Neural cell (in vitro differentiated cells): ENCODE measurements at regions not wholly inside any gene's neighbourhood (a gene's known extent, or its start where the extent isn't known, plus 50 kb on each side); places are given as distances from the start of the nearest gene placed in this dataset.
A peak's percentile ranks its signal among the peaks of the same experiment; 100 is the strongest.

Experiments used
- H2AFZ ChIP-seq: fragments of 200-600, 300-800 bp; sonication (generic), shearing (Covaris generic); 2 replicates; pipeline ENCODE4 v1.6.0; 2014; ENCODE audit warnings: low read depth, mild to moderate bottlenecking, antibody characterized with exemption, low read length, moderate library complexity
- H3F3A ChIP-seq: fragments of 200-600 bp; shearing (Covaris generic); 2 replicates; pipeline ENCODE4 v1.6.1; 2016; ENCODE audit warnings: mild to moderate bottlenecking, moderate library complexity, mixed read lengths, antibody characterized with exemption, low read length; ENCODE audit not compliant: insufficient read depth, poor library complexity, severe bottlenecking
- H3K27ac ChIP-seq: fragments of 200-600, 300-800 bp; sonication (generic), shearing (Covaris generic); 2 replicates; pipeline ENCODE4 v1.5.1; 2014; ENCODE audit warnings: mild to moderate bottlenecking, low read length, moderate library complexity
- H3K27me3 ChIP-seq: fragments of 300-800, 200-600 bp; sonication (generic), shearing (Covaris generic); 2 replicates; pipeline ENCODE4 v1.6.0; 2014; ENCODE audit warnings: mild to moderate bottlenecking, low read depth, low read length, moderate library complexity; ENCODE audit not compliant: insufficient read depth
- H3K36me3 ChIP-seq: fragments of 300-800, 200-600 bp; sonication (generic), shearing (Covaris generic); 2 replicates; pipeline ENCODE4 v1.5.1; 2014; ENCODE audit warnings: mild to moderate bottlenecking, antibody characterized with exemption, low read length, moderate library complexity; ENCODE audit not compliant: insufficient read depth
- H3K4me2 ChIP-seq: fragments of 300-800, 200-600 bp; sonication (generic), shearing (Covaris generic); 2 replicates; pipeline ENCODE4 v1.6.0; 2014; ENCODE audit warnings: mild to moderate bottlenecking, low read length
- H3K4me3 ChIP-seq: fragments of 300-800, 200-600 bp; sonication (generic), shearing (Covaris generic); 2 replicates; pipeline ENCODE4 v1.5.1; 2014; ENCODE audit warnings: mild to moderate bottlenecking, low read length, moderate library complexity
- H3K79me2 ChIP-seq: fragments of 200-600 bp; shearing (Covaris generic); replicated peaks from 2 replicates; pipeline ENCODE4 v1.6.0; 2014; ENCODE audit warnings: mild to moderate bottlenecking, low read length, moderate library complexity; ENCODE audit not compliant: insufficient read depth
- H3K9ac ChIP-seq: fragments of 300-800, 200-600 bp; sonication (generic), shearing (Covaris generic); 2 replicates; pipeline ENCODE4 v1.6.1; 2016; ENCODE audit warnings: mild to moderate bottlenecking, low read length, mixed read lengths
- H3K9me2 ChIP-seq: fragments of 200-600 bp; shearing (Covaris generic); 2 replicates; pipeline ENCODE4 v1.6.1; 2016; ENCODE audit warnings: mild to moderate bottlenecking, low read length, mixed read lengths; ENCODE audit not compliant: insufficient read depth
- H3K9me3 ChIP-seq: fragments of 200-600, 300-800 bp; sonication (generic), shearing (Covaris generic); 2 replicates; pipeline ENCODE4 v1.6.1; 2016; ENCODE audit warnings: mild to moderate bottlenecking, mixed run types, low read length, moderate library complexity, mixed read lengths
- H4K20me1 ChIP-seq: fragments of 200-600 bp; shearing (Covaris generic); 2 replicates; pipeline ENCODE4 v1.6.1; 2016; ENCODE audit warnings: mild to moderate bottlenecking, mixed run types; ENCODE audit not compliant: insufficient read depth
- EP300 ChIP-seq: fragments of 450-650 bp; conservative IDR thresholded peaks from 2 replicates; pipeline ENCODE4 v1.6.1; 2014; ENCODE audit warnings: antibody characterized with exemption, mild to moderate bottlenecking, moderate library complexity; ENCODE audit not compliant: poor library complexity, severe bottlenecking
- EZH2 ChIP-seq: fragments of 200-600, 300-800 bp; shearing (Covaris generic), sonication (generic); IDR thresholded peaks from 2 replicates; pipeline ENCODE4 v1.6.1; 2014; ENCODE audit warnings: antibody characterized with exemption, low read length, borderline replicate concordance, mild to moderate bottlenecking; ENCODE audit not compliant: insufficient read depth, poor library complexity, severe bottlenecking
- MXI1 ChIP-seq: fragments of 450-650 bp; conservative IDR thresholded peaks from 2 replicates; pipeline ENCODE4 v1.6.1; 2014; ENCODE audit warnings: antibody characterized with exemption, mild to moderate bottlenecking; ENCODE audit not compliant: poor library complexity, severe bottlenecking
- POLR2AphosphoS5 ChIP-seq: IDR thresholded peaks from 2 replicates; pipeline ENCODE4 v1.6.1; 2012
- RAD21 ChIP-seq: fragments of 450-650 bp; conservative IDR thresholded peaks from 2 replicates; pipeline ENCODE4 v1.6.1; 2014; ENCODE audit warnings: antibody characterized with exemption, mild to moderate bottlenecking, moderate library complexity
- SMC3 ChIP-seq: fragments of 450-650 bp; conservative IDR thresholded peaks from 2 replicates; pipeline ENCODE4 v1.6.1; 2014; ENCODE audit warnings: antibody characterized with exemption, mild to moderate bottlenecking, moderate library complexity; ENCODE audit not compliant: poor library complexity
- TF ChIP-seq, protein P1 (sequence below): fragments of 450-650 bp; IDR thresholded peaks from 2 replicates; pipeline ENCODE4 v1.5.1; 2014; ENCODE audit warnings: antibody characterized with exemption, mild to moderate bottlenecking, moderate library complexity; ENCODE audit not compliant: poor library complexity, severe bottlenecking
- TF ChIP-seq, protein P2 (sequence below): IDR thresholded peaks from 2 replicates; pipeline ENCODE4 v1.6.1; 2012; ENCODE audit warnings: borderline replicate concordance

DNA sequence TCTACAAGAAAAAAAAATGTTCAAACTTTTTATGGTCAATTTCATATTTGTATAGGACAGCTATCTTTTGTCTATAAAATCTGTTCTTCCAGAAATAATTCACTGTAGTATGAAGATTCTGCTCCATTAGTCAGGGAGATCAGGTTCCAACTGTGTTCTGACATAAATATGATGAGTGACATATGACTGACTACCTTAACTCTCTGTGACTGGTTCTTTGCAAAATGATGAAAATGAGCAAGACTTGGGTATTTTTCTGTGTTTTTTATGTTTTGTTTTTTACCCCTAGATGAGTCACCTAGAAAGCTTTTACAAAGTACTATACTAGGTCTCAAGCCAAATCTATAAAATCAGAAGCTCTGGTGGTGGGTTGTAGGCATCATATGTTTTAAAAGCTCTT lies 229.6 kb downstream of the MMUT start:
- no peak overlapping the region for H3K4me3 ChIP-seq
- H3K9ac ChIP-seq: no peak overlapping the region
- no peak overlapping the region for H3K27ac ChIP-seq
- no peaks in the 10 kb centered on the region for H3F3A ChIP-seq
- H3K4me2 ChIP-seq: no peak overlapping the region
- H3K79me2 ChIP-seq: no peaks in the 10 kb centered on the region
- H3K9me2 ChIP-seq: no peaks in the 10 kb centered on the region
- no peak overlapping the region for H2AFZ ChIP-seq
- TF ChIP-seq EP300: peak; percentile 63
- TF ChIP-seq MXI1: no peak
- peak; percentile 14 for TF ChIP-seq POLR2AphosphoS5
- H3K9me3 ChIP-seq: no peaks in the 10 kb centered on the region
- no peaks in the 10 kb centered on the region for H3K36me3 ChIP-seq
- no peaks in the 10 kb centered on the region for H4K20me1 ChIP-seq
- H3K27me3 ChIP-seq: no peaks in the 10 kb centered on the region

DNA sequence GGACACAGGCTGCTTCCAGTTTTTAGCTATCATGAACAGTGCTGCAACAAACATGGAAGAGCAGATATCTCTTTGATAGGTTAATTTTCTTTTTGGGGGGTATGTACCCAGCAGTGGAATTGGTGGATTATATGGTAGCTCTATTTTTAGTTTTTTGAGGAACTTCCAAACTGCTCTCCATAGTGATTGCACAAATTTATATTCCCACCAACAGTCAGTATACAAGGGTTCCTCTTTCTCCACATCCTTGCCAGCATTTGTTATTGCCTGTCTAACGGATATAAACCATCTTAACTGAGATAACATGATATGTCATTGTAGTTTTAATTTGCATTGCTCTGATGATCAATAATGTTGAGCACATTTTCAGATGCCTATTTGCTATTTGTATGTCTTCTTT lies 237.6 kb downstream of the MMUT start:
- TF ChIP-seq, protein P1, sequence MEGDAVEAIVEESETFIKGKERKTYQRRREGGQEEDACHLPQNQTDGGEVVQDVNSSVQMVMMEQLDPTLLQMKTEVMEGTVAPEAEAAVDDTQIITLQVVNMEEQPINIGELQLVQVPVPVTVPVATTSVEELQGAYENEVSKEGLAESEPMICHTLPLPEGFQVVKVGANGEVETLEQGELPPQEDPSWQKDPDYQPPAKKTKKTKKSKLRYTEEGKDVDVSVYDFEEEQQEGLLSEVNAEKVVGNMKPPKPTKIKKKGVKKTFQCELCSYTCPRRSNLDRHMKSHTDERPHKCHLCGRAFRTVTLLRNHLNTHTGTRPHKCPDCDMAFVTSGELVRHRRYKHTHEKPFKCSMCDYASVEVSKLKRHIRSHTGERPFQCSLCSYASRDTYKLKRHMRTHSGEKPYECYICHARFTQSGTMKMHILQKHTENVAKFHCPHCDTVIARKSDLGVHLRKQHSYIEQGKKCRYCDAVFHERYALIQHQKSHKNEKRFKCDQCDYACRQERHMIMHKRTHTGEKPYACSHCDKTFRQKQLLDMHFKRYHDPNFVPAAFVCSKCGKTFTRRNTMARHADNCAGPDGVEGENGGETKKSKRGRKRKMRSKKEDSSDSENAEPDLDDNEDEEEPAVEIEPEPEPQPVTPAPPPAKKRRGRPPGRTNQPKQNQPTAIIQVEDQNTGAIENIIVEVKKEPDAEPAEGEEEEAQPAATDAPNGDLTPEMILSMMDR: no peak
- TF ChIP-seq SMC3: no peak
- no peak for TF ChIP-seq POLR2AphosphoS5
- TF ChIP-seq, protein P2, sequence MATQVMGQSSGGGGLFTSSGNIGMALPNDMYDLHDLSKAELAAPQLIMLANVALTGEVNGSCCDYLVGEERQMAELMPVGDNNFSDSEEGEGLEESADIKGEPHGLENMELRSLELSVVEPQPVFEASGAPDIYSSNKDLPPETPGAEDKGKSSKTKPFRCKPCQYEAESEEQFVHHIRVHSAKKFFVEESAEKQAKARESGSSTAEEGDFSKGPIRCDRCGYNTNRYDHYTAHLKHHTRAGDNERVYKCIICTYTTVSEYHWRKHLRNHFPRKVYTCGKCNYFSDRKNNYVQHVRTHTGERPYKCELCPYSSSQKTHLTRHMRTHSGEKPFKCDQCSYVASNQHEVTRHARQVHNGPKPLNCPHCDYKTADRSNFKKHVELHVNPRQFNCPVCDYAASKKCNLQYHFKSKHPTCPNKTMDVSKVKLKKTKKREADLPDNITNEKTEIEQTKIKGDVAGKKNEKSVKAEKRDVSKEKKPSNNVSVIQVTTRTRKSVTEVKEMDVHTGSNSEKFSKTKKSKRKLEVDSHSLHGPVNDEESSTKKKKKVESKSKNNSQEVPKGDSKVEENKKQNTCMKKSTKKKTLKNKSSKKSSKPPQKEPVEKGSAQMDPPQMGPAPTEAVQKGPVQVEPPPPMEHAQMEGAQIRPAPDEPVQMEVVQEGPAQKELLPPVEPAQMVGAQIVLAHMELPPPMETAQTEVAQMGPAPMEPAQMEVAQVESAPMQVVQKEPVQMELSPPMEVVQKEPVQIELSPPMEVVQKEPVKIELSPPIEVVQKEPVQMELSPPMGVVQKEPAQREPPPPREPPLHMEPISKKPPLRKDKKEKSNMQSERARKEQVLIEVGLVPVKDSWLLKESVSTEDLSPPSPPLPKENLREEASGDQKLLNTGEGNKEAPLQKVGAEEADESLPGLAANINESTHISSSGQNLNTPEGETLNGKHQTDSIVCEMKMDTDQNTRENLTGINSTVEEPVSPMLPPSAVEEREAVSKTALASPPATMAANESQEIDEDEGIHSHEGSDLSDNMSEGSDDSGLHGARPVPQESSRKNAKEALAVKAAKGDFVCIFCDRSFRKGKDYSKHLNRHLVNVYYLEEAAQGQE: no peak
- no peak for TF ChIP-seq RAD21
- no peak for TF ChIP-seq EZH2
- no peak for TF ChIP-seq EP300
- no peak for TF ChIP-seq MXI1
- no peaks in the 10 kb centered on the region for H3K27me3 ChIP-seq
- no peaks in the 10 kb centered on the region for H3K9me2 ChIP-seq
- no peak overlapping the region for H3K4me2 ChIP-seq
- H3K36me3 ChIP-seq: no peaks in the 10 kb centered on the region
- no peak overlapping the region for H2AFZ ChIP-seq
- no peaks in the 10 kb centered on the region for H3F3A ChIP-seq
- H4K20me1 ChIP-seq: no peaks in the 10 kb centered on the region
- no peak overlapping the region for H3K27ac ChIP-seq
- peaks cover 3% of the 10 kb centered on the region for H3K9me3 ChIP-seq
- no peak overlapping the region for H3K4me3 ChIP-seq
- H3K79me2 ChIP-seq: no peaks in the 10 kb centered on the region
- H3K9ac ChIP-seq: no peak overlapping the region

DNA sequence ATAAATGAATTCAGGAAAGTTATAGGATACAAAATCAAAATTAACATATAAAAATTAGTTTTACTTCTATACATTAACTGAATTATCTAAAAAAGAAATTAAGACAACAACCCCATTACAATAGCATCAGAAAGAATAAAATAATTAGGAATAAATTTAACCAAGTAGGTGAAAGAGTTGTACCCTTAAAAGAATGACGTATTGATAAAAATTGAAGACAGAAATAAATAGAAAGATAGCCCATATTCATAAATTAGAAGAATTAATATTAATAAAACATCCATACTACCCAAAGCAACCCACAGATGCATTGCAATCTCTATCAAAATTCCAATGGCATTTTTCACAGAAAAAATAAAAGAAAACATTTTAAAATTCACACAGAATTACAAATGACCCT lies 242.8 kb downstream of the MMUT start:
- Histone ChIP-seq H3K4me3 (no peak overlapping the region), H2AFZ (no peak overlapping the region), H3K27ac (no peak overlapping the region), H3K27me3 (no peaks in the 10 kb centered on the region), H3K9ac (no peak overlapping the region), H3K4me2 (no peak overlapping the region), H3K9me3 (peaks cover 1% of the 10 kb centered on the region), H3K9me2 (no peaks in the 10 kb centered on the region), H3F3A (no peaks in the 10 kb centered on the region), H4K20me1 (no peaks in the 10 kb centered on the region), H3K79me2 (no peaks in the 10 kb centered on the region), H3K36me3 (no peaks in the 10 kb centered on the region)
- TF ChIP-seq EZH2 (no peak), POLR2AphosphoS5 (no peak)
